HTR-8/SVneo (cell line): ENCODE measurements at regions not wholly inside any gene's neighbourhood (a gene's known extent, or its start where the extent isn't known, plus 50 kb on each side); places are given as distances from the start of the nearest gene placed in this dataset.

Experiments used
- DNase-seq: peaks from one replicate; pipeline ENCODE4 v3.0.0; 2011; ENCODE audit warnings: low spot score, mixed read lengths; ENCODE audit not compliant: insufficient read length
- FAIRE-seq: peaks from 2 replicates; lab custom pipeline; 2011; peaks lifted over from hg19 to GRCh38; lab: Jason Lieb, UNC

DNA sequence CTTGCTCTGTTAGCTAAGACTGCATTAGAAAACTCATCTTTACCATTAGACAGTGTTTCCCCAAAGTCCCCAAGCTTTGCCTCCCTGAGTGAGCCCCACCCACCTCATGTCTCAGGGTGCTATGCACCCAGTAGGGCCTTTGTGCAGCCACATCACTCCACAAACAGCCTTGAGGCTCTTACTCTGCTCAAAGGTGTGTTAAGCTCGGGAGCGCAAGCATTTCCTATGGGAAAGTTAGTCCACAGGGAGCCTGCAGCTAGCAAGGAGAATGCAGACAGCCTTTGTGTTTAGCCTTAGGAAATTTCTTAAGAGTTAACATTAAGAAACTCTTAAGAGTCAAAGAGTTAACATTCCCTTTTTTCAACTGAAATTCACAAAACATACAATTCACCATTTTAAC lies 278.8 kb downstream of the AJAP1 start:
- no peak for FAIRE-seq

DNA sequence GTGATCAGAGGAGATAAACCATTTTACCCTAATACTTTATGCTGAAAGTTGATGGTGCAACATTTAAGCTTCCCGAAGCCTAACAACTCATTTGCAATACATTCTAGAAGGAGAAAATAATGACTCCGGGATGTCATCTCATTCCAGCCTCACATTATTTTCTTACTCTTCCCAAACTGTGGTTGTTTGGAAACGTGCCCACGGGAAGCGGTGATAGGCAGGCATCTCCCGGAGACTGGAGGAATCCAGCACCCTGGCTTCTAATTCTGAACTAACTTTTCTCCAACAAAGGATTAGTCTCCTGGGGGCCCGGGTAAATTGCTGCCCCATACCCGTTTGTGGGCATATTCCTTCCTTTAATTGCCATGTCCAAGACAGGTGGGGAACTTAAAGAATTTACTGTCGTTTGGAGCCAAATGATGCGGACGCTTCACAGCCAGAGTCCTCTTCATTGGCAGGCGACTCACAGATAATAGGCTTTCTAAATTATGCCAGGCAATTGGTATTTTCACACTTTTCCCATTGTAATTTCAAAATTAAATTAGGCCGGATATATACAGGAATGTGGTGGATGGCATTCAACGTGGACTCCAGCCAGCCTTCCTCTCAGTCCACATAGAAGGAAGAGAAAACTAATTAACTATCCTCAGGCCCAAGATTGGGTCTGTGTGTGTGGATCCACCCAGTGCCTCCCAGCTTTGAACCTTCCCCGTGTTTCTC lies 278.1 kb downstream of the AJAP1 start:
- DNase-seq = no peak
- no peak for FAIRE-seq

More for the DNA sequence above, 278.8 kb downstream of the AJAP1 start:
- no peak for DNase-seq

DNA sequence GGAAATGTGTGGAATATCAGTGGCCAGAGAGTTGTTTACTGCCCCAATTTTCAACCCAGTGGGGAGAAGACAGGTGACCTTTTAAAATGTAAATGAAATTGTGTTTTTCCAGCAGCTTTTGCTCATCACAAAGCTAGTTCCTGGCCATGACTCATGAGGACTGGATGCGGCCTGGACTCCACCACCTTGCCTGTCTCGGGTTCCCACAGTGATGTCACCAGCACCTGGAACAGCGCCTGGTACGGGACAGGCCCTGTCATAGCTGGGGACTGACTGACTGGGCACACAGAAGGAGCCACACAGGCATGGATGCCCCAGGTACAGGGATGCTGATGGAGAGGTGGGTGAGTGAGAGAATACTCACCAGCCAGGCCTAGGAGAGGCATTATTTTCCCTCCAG lies 277.1 kb downstream of the AJAP1 start:
- no peak for DNase-seq
- no peak for FAIRE-seq

DNA sequence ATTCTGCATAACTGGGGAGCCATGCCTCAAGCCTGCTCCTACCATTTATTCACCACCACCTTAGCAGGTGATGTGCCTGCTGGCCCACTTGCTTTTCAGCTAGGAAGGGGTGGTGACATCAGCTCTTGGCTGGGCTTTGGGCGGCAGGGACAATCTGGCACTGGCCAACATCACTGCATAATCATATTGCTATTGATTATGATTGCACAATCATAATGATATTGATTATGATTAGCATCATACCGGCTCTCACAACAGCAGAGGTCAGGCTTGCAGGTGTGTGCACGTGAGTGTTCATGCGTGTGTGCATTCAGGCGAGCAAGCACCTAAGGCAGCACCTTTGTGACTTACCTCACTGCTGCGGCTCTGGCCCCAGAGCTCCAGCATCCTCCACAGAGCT lies 273.8 kb downstream of the AJAP1 start:
- DNase-seq = no peak
- no peak for FAIRE-seq

- DNase-seq = no peak
- FAIRE-seq = no peak
Observed at GRCh38 chr1:4924356-4924755, 269.9 kb downstream of the AJAP1 start.

GRCh38 chr1:4916610-4917009 lies 262.2 kb downstream of the AJAP1 start:
- FAIRE-seq (no peak), DNase-seq (no peak)

- DNase-seq (no peak), FAIRE-seq (no peak)
Observed at GRCh38 chr1:4915154-4915553, 260.7 kb downstream of the AJAP1 start.

DNA sequence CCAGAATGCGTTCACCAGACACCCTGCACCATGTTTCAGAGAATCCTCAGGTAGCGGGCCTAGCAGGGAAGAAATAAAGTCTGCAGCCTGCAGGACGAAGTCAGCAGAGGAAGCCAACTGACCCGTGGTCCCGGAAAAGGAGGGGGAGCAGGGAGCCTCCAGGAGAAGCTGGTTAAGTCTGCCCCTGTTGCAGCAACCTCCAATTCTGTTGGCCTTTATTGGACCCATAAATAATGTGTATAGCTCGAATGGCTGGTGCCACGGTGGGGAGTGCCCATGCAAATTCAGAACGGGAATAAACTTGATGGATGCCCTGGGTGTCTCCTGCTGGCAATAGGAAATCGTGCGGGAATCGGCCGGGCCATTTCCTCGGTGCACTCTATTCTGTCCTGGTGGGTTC lies 254.1 kb downstream of the AJAP1 start:
- FAIRE-seq = no peak
- no peak for DNase-seq

- no peak for FAIRE-seq
Observed at GRCh38 chr1:4894566-4894965, 240.2 kb downstream of the AJAP1 start.

GRCh38 chr1:4880626-4881025 lies 226.2 kb downstream of the AJAP1 start:
- no peak for FAIRE-seq
- DNase-seq = no peak

More at GRCh38 chr1:4894566-4894965, 240.2 kb downstream of the AJAP1 start:
- DNase-seq = no peak

GRCh38 chr1:4877426-4877825 lies 223.0 kb downstream of the AJAP1 start:
- FAIRE-seq (no peak), DNase-seq (no peak)

DNA sequence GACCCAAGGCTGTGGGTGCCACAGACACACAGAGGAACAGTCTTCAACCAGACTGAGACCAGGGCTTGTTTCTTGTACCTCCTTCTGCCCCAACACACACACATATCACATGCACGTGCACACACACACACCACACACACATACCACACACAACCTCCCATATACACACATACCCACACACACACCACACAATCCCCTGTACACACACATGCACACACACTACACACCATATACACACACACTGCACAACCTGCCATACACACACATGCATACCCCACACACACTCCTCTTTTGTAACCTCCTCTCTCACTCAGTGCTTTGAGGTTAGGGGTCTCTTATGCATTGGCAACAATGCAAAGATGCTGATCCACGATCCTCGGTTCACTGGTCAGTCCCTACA lies 217.0 kb downstream of the AJAP1 start:
- FAIRE-seq = no peak

DNA sequence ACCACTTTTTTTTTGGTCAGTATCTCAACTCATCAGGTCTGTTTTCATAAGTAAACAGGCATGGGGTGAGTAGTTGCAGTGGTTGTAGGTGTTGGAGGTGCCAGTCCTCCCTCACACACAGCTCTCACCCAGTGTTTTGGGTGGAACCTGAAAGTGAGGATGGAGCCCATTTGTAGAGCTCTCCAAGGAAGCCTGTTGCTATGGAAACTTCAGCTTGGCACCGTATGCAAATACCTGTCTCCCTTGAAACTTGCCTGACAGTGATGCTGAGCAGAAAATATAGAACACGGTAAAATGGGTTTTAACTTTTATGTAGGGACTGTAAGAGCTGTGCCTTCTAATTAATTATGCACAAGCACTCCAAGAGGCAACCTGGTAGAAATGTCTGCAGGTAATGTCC lies 214.1 kb downstream of the AJAP1 start:
- no peak for FAIRE-seq
- DNase-seq = no peak

More for the DNA sequence above, 217.0 kb downstream of the AJAP1 start:
- no peak for DNase-seq

DNA sequence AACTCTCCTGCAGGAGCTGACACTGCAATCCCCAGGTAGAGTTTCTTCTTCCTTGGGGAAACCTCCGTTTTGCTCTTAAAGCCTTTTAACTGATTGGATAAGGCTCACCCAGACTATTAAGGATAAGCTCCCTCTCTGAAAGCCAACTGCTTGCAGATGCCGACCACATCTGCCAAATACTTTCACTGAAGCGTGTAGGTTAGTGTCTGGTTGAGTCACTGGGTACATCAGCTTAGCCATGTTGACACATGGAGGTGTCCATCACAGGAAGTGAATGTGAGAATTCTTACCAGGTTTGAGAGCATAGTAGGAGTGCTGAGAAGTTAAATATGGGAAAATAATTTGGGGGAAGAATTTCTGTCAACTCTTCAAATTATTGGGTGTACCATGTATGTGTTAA lies 202.0 kb downstream of the AJAP1 start:
- DNase-seq (no peak), FAIRE-seq (no peak)

GRCh38 chr1:4854367-4854766 lies 200.0 kb downstream of the AJAP1 start:
- DNase-seq = no peak
- FAIRE-seq = no peak

- FAIRE-seq (no peak), DNase-seq (no peak)
Observed at GRCh38 chr1:4853904-4854303, 199.5 kb downstream of the AJAP1 start.

GRCh38 chr1:4851385-4852065 lies 197.1 kb downstream of the AJAP1 start:
- no peak for FAIRE-seq
- no peak for DNase-seq

- DNase-seq (no peak), FAIRE-seq (no peak)
Observed at GRCh38 chr1:4848431-4848830, 194.0 kb downstream of the AJAP1 start.

GRCh38 chr1:4847711-4848110 lies 193.3 kb downstream of the AJAP1 start:
- FAIRE-seq (no peak), DNase-seq (no peak)
